Forelimb muscle (tissue), 1 donor: ENCODE measurements at regions not wholly inside any gene's neighbourhood (a gene's known extent, or its start where the extent isn't known, plus 50 kb on each side); places are given as distances from the start of the nearest gene placed in this dataset.

ENCODE experiments used
- DNase-seq: peaks from one replicate; pipeline ENCODE4 v3.0.0-alpha.2; 2013; ENCODE audit warnings: low read depth

DNA sequence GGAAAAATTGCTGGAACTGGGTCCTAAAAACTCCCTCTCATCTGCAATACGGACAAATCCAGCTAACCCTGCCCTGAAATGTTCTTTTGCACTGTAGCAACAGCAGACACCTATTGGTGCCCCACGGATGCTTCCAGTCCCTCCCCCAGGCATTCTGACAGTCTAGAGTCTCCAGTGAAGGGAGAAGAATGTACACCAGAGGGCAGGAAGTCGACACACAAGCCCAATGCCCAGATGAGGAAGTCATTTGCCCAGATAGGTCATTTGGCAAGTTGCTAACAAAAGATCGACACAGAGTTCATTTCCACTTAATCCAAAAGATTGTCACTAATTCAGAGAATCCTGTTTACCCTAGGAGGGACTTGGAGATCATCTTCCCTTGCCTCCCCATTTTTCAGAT lies 293.0 kb upstream of the PRDM1 start:
- DNase-seq, result no peak

GRCh38 chr6:105791583-105792318 lies 294.4 kb upstream of the PRDM1 start:
- no peak for DNase-seq

- no peak for DNase-seq
Observed at GRCh38 chr6:105791179-105791578, 295.0 kb upstream of the PRDM1 start.

GRCh38 chr6:105790635-105791034 lies 295.5 kb upstream of the PRDM1 start:
- DNase-seq, result no peak

DNA sequence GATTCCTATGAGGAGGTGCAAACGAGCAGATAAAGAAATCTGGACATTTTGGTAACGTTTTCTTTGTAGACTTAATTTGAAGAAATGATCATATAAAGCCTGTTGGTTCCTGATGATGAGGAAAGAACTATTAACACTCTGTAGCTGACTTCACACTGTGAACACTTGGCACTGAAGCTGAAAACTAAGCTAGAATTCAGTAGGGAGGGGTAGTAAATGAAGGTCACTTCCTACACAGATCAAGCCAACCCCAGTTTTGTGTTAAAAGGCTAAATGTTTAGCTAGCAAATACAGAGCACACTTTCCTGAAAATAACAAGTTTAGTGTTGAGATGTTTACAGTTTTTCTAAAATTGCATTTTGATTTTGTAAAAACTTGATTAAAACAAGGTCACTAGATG lies 296.2 kb upstream of the PRDM1 start:
- DNase-seq, result no peak

GRCh38 chr6:105787747-105788146 lies 298.4 kb upstream of the PRDM1 start:
- no peak for DNase-seq

DNA sequence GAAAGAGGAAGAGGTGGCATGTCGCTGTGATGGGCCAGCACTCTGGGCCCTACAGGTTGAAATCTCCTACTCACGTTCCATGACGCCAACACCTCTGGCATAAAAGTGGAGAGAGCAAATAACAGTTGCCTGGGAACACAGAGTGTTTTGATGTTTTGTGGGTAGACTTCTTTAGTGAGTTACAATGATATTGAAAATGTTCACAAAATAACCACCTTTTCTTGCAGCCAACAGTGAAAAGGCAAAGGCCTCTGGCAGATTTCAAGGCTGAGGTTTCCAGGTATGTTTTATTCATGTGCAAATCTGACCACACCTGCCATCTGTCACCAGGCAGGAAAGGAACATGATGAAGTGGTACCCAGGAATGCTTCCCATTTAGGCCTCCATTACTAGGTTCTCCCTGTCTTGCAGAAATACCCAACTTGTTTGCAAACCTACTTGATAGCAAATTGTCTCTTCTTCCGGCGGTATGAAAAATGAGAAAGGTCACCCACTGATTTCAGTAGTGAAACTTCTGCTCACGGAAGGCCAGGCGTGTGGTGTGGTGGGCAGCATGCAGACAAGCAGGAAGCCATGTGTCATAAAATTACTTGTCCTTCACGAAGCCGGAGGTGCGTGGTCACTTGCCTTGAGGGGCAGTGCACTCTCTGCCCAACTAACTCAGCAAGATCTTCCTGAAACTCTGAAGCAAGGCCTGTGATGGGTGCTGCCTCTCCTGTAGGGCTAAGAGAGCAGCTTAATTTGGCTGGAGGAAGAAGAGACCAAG lies 299.1 kb upstream of the PRDM1 start:
- no peak for DNase-seq

DNA sequence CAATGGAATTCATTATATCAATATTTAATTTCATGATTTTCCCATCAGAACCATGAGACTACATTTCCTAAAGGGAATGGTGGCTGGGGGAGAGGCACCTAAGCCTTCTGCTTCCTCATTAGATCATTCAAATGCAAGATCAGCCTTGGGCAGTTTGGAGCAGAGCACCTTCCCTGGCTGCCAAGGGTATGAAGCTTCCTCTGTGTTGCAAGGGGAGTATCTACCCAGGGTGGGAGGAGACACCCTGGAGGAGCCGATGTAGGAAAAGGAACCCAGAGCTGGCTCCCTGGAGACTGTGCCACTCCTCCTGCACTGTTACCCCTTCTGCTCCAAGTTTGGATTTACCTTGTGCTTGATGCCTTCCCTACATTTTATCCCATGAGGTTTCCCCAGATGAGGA lies 299.7 kb upstream of the PRDM1 start:
- no peak for DNase-seq

- DNase-seq, result no peak
Observed at GRCh38 chr6:105785066-105785811, 300.9 kb upstream of the PRDM1 start.

DNA sequence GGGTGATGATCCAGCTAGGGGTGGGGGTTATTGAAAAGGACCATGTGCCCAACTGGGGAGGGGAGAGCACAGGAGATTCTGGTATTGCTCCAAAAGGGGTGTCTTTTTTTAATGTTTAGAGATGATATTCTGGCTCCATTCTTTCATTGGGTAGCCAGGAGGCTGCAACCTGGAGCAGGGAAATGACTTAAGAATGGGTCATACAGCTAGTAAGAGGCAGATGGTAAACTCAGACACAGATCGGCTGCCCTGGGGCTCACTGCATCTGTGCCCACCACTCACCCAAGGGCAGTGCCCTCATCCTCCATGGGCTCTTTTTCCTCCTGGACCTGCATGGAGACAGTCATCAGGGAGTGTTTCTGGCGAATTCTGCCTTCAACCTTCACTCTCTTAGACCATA lies 302.0 kb upstream of the PRDM1 start:
- DNase-seq, result no peak

GRCh38 chr6:105783333-105783935 lies 302.7 kb upstream of the PRDM1 start:
- DNase-seq, result no peak

DNA sequence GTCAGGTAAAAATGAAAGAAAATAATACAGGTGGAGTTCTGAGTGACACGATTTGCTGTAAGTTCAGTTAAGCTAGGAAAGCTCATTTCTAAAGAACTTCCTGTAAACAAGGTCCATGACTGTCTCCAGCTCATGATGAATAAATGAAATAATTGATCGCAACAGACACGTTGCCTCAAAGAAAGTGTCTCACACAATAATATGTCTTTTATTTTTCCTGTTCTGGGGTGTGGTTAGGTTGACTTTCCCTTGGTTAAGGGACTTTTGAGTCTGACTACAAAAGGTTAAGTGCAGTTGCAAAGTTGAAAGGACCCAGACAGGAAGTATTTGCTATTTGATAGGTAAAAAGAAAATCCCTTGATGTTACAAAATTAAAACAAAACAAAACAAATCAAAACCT lies 304.2 kb upstream of the PRDM1 start:
- no peak for DNase-seq

DNA sequence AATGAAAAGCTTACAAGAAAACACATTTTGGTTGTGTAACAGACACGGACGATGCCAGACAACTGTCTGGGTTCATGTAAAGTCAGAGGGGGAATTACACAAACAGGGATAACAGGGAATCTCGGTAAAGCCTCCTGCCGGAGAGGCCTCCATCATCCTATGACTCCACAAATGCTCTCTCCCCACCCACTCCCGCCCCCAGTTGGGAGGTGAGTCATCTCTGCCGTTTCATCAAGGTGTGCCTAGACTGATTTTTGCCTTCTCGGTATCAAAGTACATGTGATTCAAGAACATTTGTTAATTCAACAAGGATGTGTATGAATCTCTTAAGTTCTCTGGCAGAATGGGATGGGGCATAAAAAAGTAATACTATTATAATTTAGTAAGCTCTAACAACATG lies 304.9 kb upstream of the PRDM1 start:
- no peak for DNase-seq

- DNase-seq, result no peak
Observed at GRCh38 chr6:105780146-105780860, 305.8 kb upstream of the PRDM1 start.

DNA sequence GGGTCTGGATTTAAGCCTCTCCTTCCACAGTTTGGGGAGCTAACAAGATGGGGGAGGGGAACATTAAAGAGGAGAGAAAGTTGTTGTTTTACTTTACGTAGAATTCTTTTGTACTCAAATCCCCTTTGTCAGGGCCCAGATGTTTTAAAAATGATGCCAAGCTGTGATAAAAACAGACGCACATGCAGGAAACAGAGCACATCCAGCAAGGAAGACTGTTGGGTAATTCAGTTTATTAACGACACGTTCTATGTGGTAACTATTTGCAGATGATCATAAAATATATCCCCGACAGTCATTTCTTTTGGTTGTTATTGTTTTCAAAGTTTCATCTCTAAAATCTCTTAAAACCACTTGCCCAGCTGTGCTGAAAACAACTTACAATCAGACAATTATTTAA lies 307.0 kb upstream of the PRDM1 start:
- no peak for DNase-seq

DNA sequence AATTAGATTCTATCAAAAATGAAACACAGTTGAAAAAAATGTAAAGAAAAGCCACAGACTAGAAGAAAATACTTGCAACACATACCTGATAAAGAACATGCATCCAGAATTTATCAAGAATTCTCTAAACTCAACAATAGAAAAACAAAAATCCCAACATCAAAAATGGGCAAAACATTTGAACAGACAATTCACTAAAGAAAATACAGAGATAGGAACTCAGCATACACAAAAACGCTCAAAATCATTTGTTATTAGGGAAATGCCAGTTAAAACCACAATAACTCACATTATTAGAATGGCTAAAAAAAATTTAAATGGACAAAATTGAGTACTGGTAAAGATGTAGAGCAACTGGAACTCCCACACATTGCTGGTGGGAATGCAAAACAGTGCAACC lies 311.0 kb upstream of the PRDM1 start:
- no peak for DNase-seq

DNA sequence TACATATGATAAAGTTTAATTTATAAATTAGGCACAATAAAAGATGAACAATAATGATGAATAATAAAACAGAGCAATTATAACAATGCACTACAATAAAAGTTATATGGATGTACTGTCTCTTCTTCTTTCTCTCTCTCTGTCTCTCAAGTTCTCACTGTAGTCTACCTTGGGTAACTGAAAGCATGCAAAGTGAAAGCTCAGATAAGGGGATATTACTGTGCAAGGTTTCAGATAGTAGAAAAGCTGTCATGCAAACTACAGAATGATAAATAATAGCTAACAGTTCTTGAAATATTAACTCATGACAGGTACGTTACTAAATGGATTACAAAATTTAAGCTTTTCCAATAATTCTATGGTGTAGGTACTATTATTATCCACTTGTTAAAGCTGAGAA lies 311.9 kb upstream of the PRDM1 start:
- no peak for DNase-seq

GRCh38 chr6:105771313-105771970 lies 314.7 kb upstream of the PRDM1 start:
- no peak for DNase-seq

DNA sequence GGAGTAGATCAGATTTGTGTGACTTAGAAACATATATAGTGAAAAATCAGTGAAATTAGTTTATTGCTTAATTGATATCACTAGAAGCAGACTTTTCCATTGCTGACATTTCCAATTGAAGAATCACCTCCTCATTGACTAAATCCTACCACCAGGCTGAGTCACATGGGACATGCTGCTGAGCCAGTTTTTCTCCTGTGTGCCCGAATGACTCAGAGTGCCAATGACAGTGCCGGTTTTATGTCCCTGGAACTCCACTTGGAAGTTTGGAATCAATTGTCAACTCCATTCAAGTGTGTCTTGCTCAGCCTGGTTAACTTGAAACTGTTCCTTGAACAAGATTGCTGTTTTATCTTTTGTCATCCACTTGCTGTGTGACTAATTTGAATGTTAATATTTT lies 316.1 kb upstream of the PRDM1 start:
- no peak for DNase-seq

DNA sequence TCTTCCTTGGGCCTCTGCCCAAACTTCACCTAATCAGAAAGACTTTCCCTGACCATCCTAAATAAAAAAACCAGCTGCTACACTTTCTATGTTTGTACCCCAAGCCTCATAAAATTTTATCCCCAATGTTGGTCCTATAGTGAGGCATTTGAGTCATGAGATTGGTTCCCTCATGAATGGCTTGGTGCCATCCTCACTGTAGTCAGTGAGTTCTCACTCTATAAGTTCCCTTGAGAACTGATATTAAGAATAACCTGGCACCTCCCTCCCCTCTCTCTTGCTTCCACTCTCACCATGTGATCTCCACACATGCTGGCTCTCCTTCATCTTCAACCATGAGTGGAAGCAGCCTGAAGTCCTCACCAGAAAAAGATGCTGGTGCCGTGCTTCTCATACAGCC lies 316.9 kb upstream of the PRDM1 start:
- DNase-seq, result no peak

DNA sequence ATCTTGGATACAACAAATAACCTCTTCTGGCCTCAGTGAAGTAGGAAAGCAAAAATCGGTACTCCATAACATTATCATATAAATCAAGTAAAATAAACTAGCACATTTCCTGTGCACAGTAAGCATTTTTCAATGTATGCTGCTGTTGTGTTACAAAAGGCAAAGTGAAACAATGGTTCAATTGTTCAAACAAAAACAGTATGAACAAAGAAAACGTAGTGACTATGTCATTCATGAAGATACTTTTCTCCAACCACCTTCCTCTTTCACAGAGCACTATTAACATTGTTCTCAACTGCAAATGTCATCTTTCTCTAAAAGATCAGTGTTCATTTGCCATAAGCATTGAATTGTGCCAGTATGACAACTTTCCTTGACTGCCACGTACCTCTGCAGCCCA lies 318.6 kb upstream of the PRDM1 start:
- no peak for DNase-seq
